GM10266 (cell line): ENCODE measurements at regions not wholly inside any gene's neighbourhood (a gene's known extent, or its start where the extent isn't known, plus 50 kb on each side); places are given as distances from the start of the nearest gene placed in this dataset.
"Not testable (repeated sequence)": the region's sequence is repeated elsewhere in the genome, so short reads cannot be mapped to it uniquely, and the experiment has no call there.

Source experiments
- DNase-seq: peaks from one replicate; pipeline ENCODE4 v3.0.0; 2012; ENCODE audit errors: extremely low spot score
- CTCF ChIP-seq: IDR thresholded peaks from 2 replicates; pipeline ENCODE4 v1.5.1; 2012; ENCODE audit warnings: mild to moderate bottlenecking, low read depth; ENCODE audit not compliant: control insufficient read depth, insufficient read depth; ENCODE audit errors: missing control alignments

GRCh38 chr13:111589321-111589720, 268.9 kb downstream of the TEX29 start:
- no peak for DNase-seq
- no peak for TF ChIP-seq CTCF

- no peak for TF ChIP-seq CTCF
Observed at GRCh38 chr13:111589992-111590391, 269.6 kb downstream of the TEX29 start.

GRCh38 chr13:111590796-111591195, 270.4 kb downstream of the TEX29 start:
- TF ChIP-seq CTCF = no peak
- no peak for DNase-seq

More at GRCh38 chr13:111589992-111590391, 269.6 kb downstream of the TEX29 start:
- no peak for DNase-seq

- DNase-seq = not testable (repeated sequence)
Observed at GRCh38 chr13:111593490-111593889, 273.0 kb downstream of the TEX29 start.

GRCh38 chr13:111594606-111595005, 274.2 kb downstream of the TEX29 start:
- no peak for DNase-seq
- no peak for TF ChIP-seq CTCF

GRCh38 chr13:111595276-111595675, 274.8 kb downstream of the TEX29 start:
- no peak for TF ChIP-seq CTCF
- no peak for DNase-seq

GRCh38 chr13:111595791-111596190, 275.3 kb downstream of the TEX29 start:
- no peak for TF ChIP-seq CTCF

GRCh38 chr13:111597191-111597611, 276.8 kb downstream of the TEX29 start:
- DNase-seq = no peak
- TF ChIP-seq CTCF = no peak

More at GRCh38 chr13:111595791-111596190, 275.3 kb downstream of the TEX29 start:
- DNase-seq = no peak
